Amygdala (tissue), 56 donors: ENCODE measurements at regions not wholly inside any gene's neighbourhood (a gene's known extent, or its start where the extent isn't known, plus 50 kb on each side); places are given as distances from the start of the nearest gene placed in this dataset.

Source experiments
- DNase-seq, 56 donors: peaks; one replicate each; lab custom pipeline; 2025; lab: John Stamatoyannopoulos, UW

GRCh38 chr10:3837647-3838459, 52.8 kb upstream of the KLF6 start:
- no peak for DNase-seq

- DNase-seq, result no peak
Observed at GRCh38 chr10:3836222-3836820, 51.3 kb upstream of the KLF6 start.

DNA sequence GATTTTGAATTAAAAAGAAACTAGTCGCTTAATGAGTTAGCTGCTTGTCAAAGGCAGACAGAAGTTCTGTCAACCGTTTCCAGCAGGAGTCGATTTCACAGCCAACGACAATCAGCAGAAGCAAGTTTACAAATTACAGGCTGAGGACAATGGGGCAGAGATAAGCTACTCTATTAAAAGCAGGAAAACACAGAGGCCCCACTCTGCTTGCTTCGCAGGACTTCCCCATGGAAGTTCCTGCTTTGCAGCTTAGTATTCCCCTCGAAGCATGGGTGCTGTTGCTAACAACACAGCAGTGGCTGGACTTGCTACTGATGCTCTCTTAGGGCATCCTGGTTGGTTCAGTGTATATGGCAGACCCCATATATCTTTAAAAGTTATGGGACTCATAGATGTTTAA, 50.8 kb upstream of the KLF6 start:
- DNase-seq, result peak in 2 of 56 donors; percentile 8 to 18

- no peak for DNase-seq
Observed at GRCh38 chr10:3834947-3835346, 49.9 kb upstream of the KLF6 start.
